AG04450 (cell line): ENCODE measurements at regions not wholly inside any gene's neighbourhood (a gene's known extent, or its start where the extent isn't known, plus 50 kb on each side); places are given as distances from the start of the nearest gene placed in this dataset.

Experiments used
- CTCF ChIA-PET: fragments of 300-600, 350-600 bp; formaldehyde crosslinking; extraction: SDS; loops from one replicate; lab custom pipeline; 2022; ENCODE audit warnings: antibody characterized with exemption, inconsistent platforms; lab: Charles Lee
- POLR2A ChIA-PET: fragments of 350-600 bp; formaldehyde crosslinking; extraction: SDS; loops from one replicate; lab custom pipeline; 2021; ENCODE audit warnings: antibody characterized with exemption, inconsistent platforms; lab: Yijun Ruan, JAX
- DNase-seq: peaks from one replicate; pipeline ENCODE4 v3.0.0-alpha.2; 2011; ENCODE audit warnings: low read depth, low spot score
- H3K27ac ChIP-seq: one replicate; pipeline ENCODE4 v1.5.1; 2012; ENCODE audit warnings: low read depth, low read length, control low read depth
- H3K27me3 ChIP-seq: one replicate; pipeline ENCODE4 v1.6.0; 2012; ENCODE audit warnings: low read length; ENCODE audit not compliant: control insufficient read depth, insufficient read depth
- H3K4me3 ChIP-seq: 2 replicates; pipeline ENCODE4 v1.5.1; 2011; ENCODE audit warnings: mild to moderate bottlenecking, low read depth, low read length, control low read depth
- H3K9me3 ChIP-seq: 2 replicates; pipeline ENCODE4 v1.5.1; 2012; ENCODE audit warnings: low read length; ENCODE audit not compliant: control insufficient read depth, insufficient read depth
- TF ChIP-seq, protein P1 (sequence below): IDR thresholded peaks from 2 replicates; pipeline ENCODE4 v1.5.1; 2011; ENCODE audit warnings: low read depth, low read length, control low read depth, inconsistent platforms

DNA sequence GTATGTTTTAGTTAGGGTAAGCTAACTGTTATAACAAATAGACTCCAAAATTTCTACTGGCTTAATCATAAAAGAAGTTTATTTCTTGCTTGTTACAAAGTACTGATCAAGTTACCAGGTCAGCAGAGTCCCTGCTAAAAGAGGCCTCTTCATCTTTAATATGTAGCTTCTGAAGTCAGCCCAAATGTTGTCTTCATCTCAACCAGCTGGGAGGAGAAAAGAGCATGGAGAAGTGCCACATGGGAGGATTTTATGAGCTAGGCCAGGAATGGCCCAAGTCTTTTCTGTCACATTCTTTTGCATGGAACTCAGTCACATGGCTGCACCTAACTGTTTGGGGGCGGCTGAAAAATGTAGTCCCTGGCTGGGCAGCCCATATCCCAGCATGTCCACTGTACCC is 63.2 kb upstream of the APOBEC4 start:
- TF ChIP-seq, protein P1, sequence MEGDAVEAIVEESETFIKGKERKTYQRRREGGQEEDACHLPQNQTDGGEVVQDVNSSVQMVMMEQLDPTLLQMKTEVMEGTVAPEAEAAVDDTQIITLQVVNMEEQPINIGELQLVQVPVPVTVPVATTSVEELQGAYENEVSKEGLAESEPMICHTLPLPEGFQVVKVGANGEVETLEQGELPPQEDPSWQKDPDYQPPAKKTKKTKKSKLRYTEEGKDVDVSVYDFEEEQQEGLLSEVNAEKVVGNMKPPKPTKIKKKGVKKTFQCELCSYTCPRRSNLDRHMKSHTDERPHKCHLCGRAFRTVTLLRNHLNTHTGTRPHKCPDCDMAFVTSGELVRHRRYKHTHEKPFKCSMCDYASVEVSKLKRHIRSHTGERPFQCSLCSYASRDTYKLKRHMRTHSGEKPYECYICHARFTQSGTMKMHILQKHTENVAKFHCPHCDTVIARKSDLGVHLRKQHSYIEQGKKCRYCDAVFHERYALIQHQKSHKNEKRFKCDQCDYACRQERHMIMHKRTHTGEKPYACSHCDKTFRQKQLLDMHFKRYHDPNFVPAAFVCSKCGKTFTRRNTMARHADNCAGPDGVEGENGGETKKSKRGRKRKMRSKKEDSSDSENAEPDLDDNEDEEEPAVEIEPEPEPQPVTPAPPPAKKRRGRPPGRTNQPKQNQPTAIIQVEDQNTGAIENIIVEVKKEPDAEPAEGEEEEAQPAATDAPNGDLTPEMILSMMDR = no peak
- H3K27ac ChIP-seq = no peak overlapping the region
- H3K9me3 ChIP-seq = no peaks in the 10 kb centered on the region
- ChIA-PET CTCF (interaction anchor here (1.2 to 3.7 kb wide), 3 partner anchors 20 to 61 kb away, joined by 3 to 18 read pairs (median 4); no protein-coding TSS in a partner anchor), POLR2A (no interaction called here)
- no peak for DNase-seq
- H3K4me3 ChIP-seq = no peak overlapping the region
- no peaks in the 10 kb centered on the region for H3K27me3 ChIP-seq

- Histone ChIP-seq H3K27ac (no peak overlapping the region), H3K9me3 (no peaks in the 10 kb centered on the region), H3K4me3 (no peak overlapping the region), H3K27me3 (no peaks in the 10 kb centered on the region)
- DNase-seq = no peak
- CTCF ChIA-PET = interaction anchor here (0.6 to 1.0 kb wide), 2 partner anchors 8 to 92 kb away, joined by 3 read pairs; no protein-coding TSS in a partner anchor
- POLR2A ChIA-PET = no interaction called here
- TF ChIP-seq, protein P1 = no peak
Observed at GRCh38 chr1:183711741-183712361, 58.7 kb upstream of the APOBEC4 start.

DNA sequence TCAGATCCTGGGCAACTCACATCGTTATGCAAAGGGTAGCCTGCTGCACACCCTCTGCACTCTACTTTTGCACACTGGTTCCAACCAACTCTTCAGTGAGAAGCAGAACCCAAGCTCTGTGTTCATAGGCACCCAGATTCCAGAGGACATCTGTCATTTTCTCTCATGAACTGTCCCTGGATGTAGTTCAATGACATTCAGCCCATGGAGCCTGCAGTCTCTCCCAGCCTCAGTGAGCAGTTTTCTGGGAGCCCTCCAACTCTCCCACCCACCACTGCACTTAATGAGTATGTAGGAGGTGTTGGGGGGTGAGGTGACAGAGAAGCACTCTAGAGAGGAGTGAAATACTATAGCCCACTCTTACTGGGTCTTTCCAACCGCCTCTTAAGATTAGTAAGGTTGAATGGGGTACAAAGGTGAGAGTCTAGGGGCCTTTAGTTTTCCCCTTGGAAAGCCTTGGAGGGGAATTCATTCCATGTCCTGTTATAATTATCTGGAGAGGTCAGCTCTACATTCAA is 58.1 kb upstream of the APOBEC4 start:
- ChIA-PET POLR2A (no interaction called here), CTCF (interaction anchor here (0.6 to 1.0 kb wide), 2 partner anchors 9 to 92 kb away, joined by 3 read pairs; no protein-coding TSS in a partner anchor)
- DNase-seq = no peak

GRCh38 chr1:183710734-183711133 is 57.6 kb upstream of the APOBEC4 start:
- CTCF ChIA-PET = interaction anchor here (1.0 kb wide), 1 partner anchor 10 kb away, joined by 3 read pairs; no protein-coding TSS in a partner anchor
- no peak overlapping the region for H3K27ac ChIP-seq
- POLR2A ChIA-PET = no interaction called here
- DNase-seq = no peak
- TF ChIP-seq, protein P1 = no peak
- H3K27me3 ChIP-seq = no peaks in the 10 kb centered on the region
- no peaks in the 10 kb centered on the region for H3K9me3 ChIP-seq
- no peak overlapping the region for H3K4me3 ChIP-seq

More for the DNA sequence above, 58.1 kb upstream of the APOBEC4 start:
- Histone ChIP-seq H3K27ac (no peak overlapping the region), H3K9me3 (no peaks in the 10 kb centered on the region), H3K27me3 (no peaks in the 10 kb centered on the region), H3K4me3 (no peak overlapping the region)
- TF ChIP-seq, protein P1 = no peak

GRCh38 chr1:183710333-183710732 is 57.2 kb upstream of the APOBEC4 start:
- Histone ChIP-seq H3K27me3 (no peaks in the 10 kb centered on the region), H3K4me3 (no peak overlapping the region), H3K9me3 (no peaks in the 10 kb centered on the region), H3K27ac (no peak overlapping the region)
- CTCF ChIA-PET = interaction anchor here (1.1 to 1.9 kb wide), 2 partner anchors 25 to 55 kb away, joined by 4 to 6 read pairs; no protein-coding TSS in a partner anchor
- POLR2A ChIA-PET = no interaction called here
- no peak for DNase-seq
- TF ChIP-seq, protein P1 = no peak
